ENCODE measurements at regions not wholly inside any gene's neighbourhood (a gene's known extent, or its start where the extent isn't known, plus 50 kb on each side); places are given as distances from the start of the nearest gene placed in this dataset.

- POLR2A ChIA-PET = no interaction called here
- ATAC-seq = no peak
- no peak for DNase-seq (ENCODE audit: low read depth, low spot score)
- CTCF ChIA-PET = no interaction called here
- no peak overlapping the region for H2AFZ ChIP-seq (ENCODE audit: low read depth, low read length, poor library complexity, severe bottlenecking)
- H4K20me1 ChIP-seq (ENCODE audit: insufficient read depth) = no peaks in the 10 kb centered on the region
- H3K4me3 ChIP-seq (replicated peaks in 1 of 2; ENCODE audit: low read depth in 1 of 2, low read length in 2 of 2) = no peak overlapping the region
- H3K79me2 ChIP-seq (ENCODE audit: insufficient read depth, low read length) = no peaks in the 10 kb centered on the region
- no TSS peak for BruUV-seq (replicated peaks)
- no peak overlapping the region for H3K9ac ChIP-seq (ENCODE audit: low read length)
- intact Hi-C loops (cut with micrococcal nuclease) = no loop called here
- H3K9me2 ChIP-seq (ENCODE audit: insufficient read depth) = no peaks in the 10 kb centered on the region
- H3K9me3 ChIP-seq (ENCODE audit: control insufficient read depth in 1 of 2, insufficient read depth in 1 of 2, low read depth in 1 of 2, low read length in 2 of 2) = no peaks in the 10 kb centered on the region
- peaks cover 0 to 1% of the 10 kb centered on the region in 2 experiments; a peak in 2 of 4 replicates for H3K4me1 ChIP-seq (ENCODE audit: control insufficient read depth in 1 of 2, insufficient read depth in 2 of 2, low read length in 2 of 2)
- TF ChIP-seq SP1 (IDR thresholded peaks at IDR 0.05; ENCODE audit: low read depth) (no peak), FOSL1 (IDR thresholded peaks at IDR 0.05; ENCODE audit: low read depth) (no peak), JUND (IDR thresholded peaks at IDR 0.05) (no peak), CBX3 (IDR thresholded peaks at IDR 0.05; ENCODE audit: low read depth) (no peak), EZH2phosphoT487 (IDR thresholded peaks at IDR 0.05; ENCODE audit: borderline replicate concordance) (no peak), RAD21 (IDR thresholded peaks at IDR 0.05; ENCODE audit: low read depth) (no peak), CEBPB (IDR thresholded peaks at IDR 0.05; ENCODE audit: low read depth) (no peak), ZBTB33 (IDR thresholded peaks at IDR 0.05; ENCODE audit: extremely low read depth, insufficient replicate concordance, low read length) (no peak), EGR1 (IDR thresholded peaks at IDR 0.05; ENCODE audit: low read depth) (no peak), ZFX (IDR thresholded peaks at IDR 0.05) (no peak), YY1 (IDR thresholded peaks at IDR 0.05; ENCODE audit: extremely low read depth, insufficient replicate concordance, low read depth, low read length) (no peak), ATF3 (IDR thresholded peaks at IDR 0.05) (no peak), ELF1 (IDR thresholded peaks at IDR 0.05; ENCODE audit: borderline replicate concordance, low read depth) (no peak)
- TF ChIP-seq, protein P1, sequence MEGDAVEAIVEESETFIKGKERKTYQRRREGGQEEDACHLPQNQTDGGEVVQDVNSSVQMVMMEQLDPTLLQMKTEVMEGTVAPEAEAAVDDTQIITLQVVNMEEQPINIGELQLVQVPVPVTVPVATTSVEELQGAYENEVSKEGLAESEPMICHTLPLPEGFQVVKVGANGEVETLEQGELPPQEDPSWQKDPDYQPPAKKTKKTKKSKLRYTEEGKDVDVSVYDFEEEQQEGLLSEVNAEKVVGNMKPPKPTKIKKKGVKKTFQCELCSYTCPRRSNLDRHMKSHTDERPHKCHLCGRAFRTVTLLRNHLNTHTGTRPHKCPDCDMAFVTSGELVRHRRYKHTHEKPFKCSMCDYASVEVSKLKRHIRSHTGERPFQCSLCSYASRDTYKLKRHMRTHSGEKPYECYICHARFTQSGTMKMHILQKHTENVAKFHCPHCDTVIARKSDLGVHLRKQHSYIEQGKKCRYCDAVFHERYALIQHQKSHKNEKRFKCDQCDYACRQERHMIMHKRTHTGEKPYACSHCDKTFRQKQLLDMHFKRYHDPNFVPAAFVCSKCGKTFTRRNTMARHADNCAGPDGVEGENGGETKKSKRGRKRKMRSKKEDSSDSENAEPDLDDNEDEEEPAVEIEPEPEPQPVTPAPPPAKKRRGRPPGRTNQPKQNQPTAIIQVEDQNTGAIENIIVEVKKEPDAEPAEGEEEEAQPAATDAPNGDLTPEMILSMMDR (IDR thresholded peaks at IDR 0.05 in 2 of 3, conservative IDR thresholded peaks at IDR 0.05 in 1 of 3; ENCODE audit: borderline replicate concordance in 1 of 3, insufficient read depth in 1 of 3, low read depth in 2 of 3, low read length in 2 of 3) = no peak
- TF ChIP-seq, protein P2, sequence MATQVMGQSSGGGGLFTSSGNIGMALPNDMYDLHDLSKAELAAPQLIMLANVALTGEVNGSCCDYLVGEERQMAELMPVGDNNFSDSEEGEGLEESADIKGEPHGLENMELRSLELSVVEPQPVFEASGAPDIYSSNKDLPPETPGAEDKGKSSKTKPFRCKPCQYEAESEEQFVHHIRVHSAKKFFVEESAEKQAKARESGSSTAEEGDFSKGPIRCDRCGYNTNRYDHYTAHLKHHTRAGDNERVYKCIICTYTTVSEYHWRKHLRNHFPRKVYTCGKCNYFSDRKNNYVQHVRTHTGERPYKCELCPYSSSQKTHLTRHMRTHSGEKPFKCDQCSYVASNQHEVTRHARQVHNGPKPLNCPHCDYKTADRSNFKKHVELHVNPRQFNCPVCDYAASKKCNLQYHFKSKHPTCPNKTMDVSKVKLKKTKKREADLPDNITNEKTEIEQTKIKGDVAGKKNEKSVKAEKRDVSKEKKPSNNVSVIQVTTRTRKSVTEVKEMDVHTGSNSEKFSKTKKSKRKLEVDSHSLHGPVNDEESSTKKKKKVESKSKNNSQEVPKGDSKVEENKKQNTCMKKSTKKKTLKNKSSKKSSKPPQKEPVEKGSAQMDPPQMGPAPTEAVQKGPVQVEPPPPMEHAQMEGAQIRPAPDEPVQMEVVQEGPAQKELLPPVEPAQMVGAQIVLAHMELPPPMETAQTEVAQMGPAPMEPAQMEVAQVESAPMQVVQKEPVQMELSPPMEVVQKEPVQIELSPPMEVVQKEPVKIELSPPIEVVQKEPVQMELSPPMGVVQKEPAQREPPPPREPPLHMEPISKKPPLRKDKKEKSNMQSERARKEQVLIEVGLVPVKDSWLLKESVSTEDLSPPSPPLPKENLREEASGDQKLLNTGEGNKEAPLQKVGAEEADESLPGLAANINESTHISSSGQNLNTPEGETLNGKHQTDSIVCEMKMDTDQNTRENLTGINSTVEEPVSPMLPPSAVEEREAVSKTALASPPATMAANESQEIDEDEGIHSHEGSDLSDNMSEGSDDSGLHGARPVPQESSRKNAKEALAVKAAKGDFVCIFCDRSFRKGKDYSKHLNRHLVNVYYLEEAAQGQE (IDR thresholded peaks at IDR 0.05; ENCODE audit: low read depth) = no peak
- no peaks in the 10 kb centered on the region for H3K36me3 ChIP-seq (ENCODE audit: control insufficient read depth in 1 of 2, insufficient read depth in 2 of 2, low read length in 2 of 2)
- H3K27ac ChIP-seq (ENCODE audit: low read depth, low read length) = no peak overlapping the region
- no peak overlapping the region for H3K4me2 ChIP-seq (ENCODE audit: low read length)
- RAD21 ChIA-PET (ENCODE audit: low non-redundant PET in 1 of 2, low total read pairs in 2 of 2, uncharacterized antibody in 2 of 2, unreplicated experiment in 2 of 2) = no interaction called here
- no peaks in the 10 kb centered on the region for H3K27me3 ChIP-seq (ENCODE audit: insufficient read depth, low read length)
Measured at GRCh38 chr4:159434114-159434870, 331.4 kb downstream of the RAPGEF2 start.

Measured in HCT116 (cell line).